AG09309 (cell line): ENCODE measurements at regions not wholly inside any gene's neighbourhood (a gene's known extent, or its start where the extent isn't known, plus 50 kb on each side); places are given as distances from the start of the nearest gene placed in this dataset.

Experiments
- DNase-seq: peaks from one replicate; pipeline ENCODE4 v3.0.0-alpha.2; 2010; ENCODE audit warnings: low read depth
- H3K4me3 ChIP-seq: 2 replicates; pipeline ENCODE4 v1.5.1; 2011; ENCODE audit warnings: mild to moderate bottlenecking, low read depth, low read length, moderate library complexity; ENCODE audit not compliant: control insufficient read depth
- TF ChIP-seq, protein P1 (sequence below): IDR thresholded peaks from 2 replicates; pipeline ENCODE4 v1.5.1; 2011; ENCODE audit warnings: mild to moderate bottlenecking, low read depth, low read length, inconsistent platforms; ENCODE audit not compliant: insufficient read depth, control insufficient read depth; ENCODE audit errors: missing control alignments

DNA sequence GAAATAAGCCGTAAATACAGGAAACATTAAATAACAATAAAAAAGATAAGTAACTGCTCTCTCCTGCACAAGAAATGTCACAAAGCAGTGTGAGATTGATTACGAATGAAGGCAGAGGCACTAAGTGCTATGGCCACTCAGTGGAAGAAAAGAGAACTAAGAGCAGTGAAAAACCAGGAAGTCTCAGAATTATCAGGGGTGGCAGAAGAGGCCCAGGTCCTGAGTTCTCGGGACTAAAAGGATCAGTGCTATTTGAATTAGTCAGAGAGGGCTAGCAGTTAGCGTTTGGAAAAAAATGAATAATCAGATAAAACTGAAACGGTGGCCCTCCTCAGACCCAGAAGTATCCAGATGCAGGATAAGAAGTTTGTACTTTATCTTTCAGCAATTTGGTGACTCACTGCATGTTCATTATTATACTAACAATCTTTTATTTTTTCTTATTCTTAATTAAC lies 367.1 kb downstream of the ZEB2 start:
- TF ChIP-seq, protein P1, sequence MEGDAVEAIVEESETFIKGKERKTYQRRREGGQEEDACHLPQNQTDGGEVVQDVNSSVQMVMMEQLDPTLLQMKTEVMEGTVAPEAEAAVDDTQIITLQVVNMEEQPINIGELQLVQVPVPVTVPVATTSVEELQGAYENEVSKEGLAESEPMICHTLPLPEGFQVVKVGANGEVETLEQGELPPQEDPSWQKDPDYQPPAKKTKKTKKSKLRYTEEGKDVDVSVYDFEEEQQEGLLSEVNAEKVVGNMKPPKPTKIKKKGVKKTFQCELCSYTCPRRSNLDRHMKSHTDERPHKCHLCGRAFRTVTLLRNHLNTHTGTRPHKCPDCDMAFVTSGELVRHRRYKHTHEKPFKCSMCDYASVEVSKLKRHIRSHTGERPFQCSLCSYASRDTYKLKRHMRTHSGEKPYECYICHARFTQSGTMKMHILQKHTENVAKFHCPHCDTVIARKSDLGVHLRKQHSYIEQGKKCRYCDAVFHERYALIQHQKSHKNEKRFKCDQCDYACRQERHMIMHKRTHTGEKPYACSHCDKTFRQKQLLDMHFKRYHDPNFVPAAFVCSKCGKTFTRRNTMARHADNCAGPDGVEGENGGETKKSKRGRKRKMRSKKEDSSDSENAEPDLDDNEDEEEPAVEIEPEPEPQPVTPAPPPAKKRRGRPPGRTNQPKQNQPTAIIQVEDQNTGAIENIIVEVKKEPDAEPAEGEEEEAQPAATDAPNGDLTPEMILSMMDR: no peak
- H3K4me3 ChIP-seq: no peak overlapping the region
- DNase-seq: no peak

DNA sequence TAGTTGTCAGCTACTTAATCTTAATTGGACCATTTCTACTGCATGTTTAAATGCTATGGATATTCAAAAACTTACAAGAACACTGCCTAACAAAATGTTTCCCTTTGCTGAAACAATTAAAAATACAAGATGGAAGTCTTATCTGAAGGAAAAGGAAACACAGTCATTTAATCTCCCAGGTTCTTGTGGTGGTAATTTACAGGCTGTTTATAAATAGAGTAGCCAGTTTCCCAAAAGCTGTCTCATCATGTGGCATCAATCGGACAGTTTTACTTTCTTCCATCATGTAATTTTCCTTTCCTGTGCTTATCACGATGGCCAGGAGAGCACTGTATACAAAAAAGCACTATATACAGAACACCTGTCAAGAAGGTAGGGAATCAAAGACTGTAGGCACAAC lies 368.1 kb downstream of the ZEB2 start:
- no peak for DNase-seq
- TF ChIP-seq, protein P1: no peak
- H3K4me3 ChIP-seq: no peak overlapping the region

DNA sequence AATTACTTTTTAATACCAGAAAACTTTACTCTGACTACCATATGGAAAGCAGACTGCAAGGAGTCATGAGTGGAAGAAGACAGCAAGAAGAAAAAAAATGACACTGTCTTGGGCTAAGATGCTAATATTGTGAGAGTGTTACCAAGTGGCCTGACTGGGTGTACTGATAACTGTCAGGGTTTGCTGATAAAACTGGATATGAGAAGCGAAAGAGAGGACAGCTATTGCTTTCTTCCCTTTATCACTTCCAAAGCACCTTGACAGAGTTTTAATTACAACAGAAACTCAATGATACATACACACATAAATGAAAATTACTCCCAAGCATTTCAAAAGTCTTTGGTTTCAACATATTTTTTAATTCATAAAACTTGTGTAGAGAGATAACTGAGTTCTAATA lies 368.5 kb downstream of the ZEB2 start:
- TF ChIP-seq, protein P1: no peak
- H3K4me3 ChIP-seq: no peak overlapping the region
- no peak for DNase-seq

DNA sequence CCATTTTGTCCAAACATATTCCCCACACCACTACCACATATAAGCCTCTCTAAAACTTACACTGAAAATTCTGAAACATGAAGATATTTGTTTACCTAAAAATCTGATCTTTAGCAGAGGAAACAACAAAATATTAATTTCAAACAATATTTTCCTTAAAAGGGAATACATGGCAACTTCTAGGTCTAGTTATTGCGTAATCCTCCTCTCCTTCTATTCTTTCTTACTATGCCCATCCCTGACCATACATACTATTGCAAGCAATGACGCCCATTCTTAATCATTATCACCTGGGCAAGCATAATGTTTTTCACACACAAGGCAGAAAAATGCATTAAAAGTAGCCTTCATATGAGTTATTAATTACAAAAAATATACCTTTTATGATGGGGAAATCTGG lies 372.6 kb downstream of the ZEB2 start:
- H3K4me3 ChIP-seq: no peak overlapping the region
- TF ChIP-seq, protein P1: no peak
- no peak for DNase-seq

DNA sequence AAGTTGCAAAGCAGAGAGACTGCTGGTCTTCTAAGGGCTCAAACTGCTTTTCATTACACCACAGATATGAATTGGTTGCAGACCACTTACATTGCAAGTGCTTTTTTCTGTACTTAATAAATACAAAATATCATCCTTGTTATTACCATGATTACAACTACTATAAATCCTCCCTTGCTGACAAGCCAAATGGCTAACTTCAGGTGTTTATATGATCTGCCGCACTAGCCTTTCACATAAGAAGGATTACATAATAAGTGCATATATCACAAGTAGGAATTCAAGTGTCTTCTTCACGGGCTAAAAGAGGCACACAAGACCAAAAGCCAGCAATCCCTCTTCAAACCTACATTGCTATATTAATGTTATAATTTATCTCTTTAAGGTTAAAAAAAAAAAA lies 373.0 kb downstream of the ZEB2 start:
- H3K4me3 ChIP-seq: no peak overlapping the region
- DNase-seq: no peak
- TF ChIP-seq, protein P1: no peak

DNA sequence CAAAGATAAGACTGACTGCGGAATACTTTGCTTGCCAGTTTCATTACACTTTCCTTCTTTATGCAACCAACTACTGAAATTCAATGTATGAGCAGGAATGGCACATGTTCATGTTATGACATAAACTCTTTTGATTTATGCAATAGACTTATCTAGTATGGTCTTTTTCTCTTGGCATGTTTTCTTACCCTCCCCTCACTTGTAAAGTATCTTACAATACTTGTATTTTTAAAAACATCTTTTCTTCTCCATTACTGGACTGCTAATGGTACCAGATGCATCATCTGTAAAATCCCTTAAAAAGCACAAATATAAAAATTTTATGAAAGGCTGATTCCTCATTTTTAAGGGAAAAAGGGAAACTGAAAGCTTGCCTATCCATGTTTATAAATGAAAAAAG lies 373.8 kb downstream of the ZEB2 start:
- H3K4me3 ChIP-seq: no peak overlapping the region
- no peak for DNase-seq
- TF ChIP-seq, protein P1: no peak

DNA sequence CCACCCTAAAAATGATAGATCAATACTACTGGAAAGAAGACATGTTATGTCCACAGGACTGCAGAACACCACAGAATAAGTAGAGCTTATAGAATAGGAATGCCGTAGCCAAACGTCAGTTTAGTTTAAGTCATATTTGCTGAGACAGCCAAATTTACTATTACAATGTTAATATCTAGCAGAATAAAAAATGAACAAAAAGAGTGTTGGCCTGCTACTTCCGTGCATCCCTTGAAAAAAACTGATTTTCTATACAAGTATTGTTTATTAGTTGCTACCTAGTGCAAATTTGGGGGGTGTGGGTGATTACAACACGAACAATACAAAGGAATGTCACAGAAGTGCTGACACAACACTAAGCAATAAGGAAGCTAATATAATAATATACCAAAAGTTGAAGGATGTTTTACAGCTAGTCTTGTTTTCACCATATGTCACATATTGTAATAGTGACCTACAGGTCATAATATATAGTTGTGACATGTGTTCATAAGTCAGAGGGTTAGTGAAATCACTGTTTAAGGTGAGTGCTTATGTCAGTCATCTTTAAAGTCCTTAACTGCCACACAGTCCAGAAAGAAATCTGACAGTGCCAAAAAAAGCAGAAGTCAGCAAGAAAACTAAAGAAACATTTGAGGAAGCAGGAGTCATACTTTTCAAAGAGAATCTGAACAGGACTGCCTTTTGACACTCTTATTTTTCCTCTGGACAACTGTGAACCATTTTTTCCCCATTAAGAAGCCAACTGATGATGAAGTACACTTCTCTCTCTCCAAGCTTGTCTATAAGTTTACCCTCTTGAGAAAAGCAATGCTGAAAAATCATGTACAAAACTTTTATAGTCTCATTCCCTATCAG lies 376.4 kb downstream of the ZEB2 start:
- no peak overlapping the region for H3K4me3 ChIP-seq
- DNase-seq: no peak
- TF ChIP-seq, protein P1: no peak
